Smooth muscle cell (in vitro differentiated cells): ENCODE measurements at regions not wholly inside any gene's neighbourhood (a gene's known extent, or its start where the extent isn't known, plus 50 kb on each side); places are given as distances from the start of the nearest gene placed in this dataset.

Experiments used
- DNase-seq: peaks from one replicate; lab custom pipeline; 2025; ENCODE audit not compliant: unreplicated experiment; lab: John Stamatoyannopoulos, UW
- H2AFZ ChIP-seq: fragments of 200-600 bp; sonication (generic); 2 replicates; pipeline ENCODE4 v1.6.0; 2016; ENCODE audit warnings: antibody characterized with exemption, low read depth, mild to moderate bottlenecking
- H3F3A ChIP-seq: fragments of 200-600 bp; sonication (generic); 2 replicates; pipeline ENCODE4 v1.6.0; 2017; ENCODE audit warnings: antibody characterized with exemption, low read depth
- H3K27ac ChIP-seq: fragments of 200-600 bp; sonication (generic); 2 replicates; pipeline ENCODE4 v1.5.1; 2016; ENCODE audit warnings: low read depth, mild to moderate bottlenecking
- H3K27me3 ChIP-seq: fragments of 200-600 bp; sonication (generic); 2 replicates; pipeline ENCODE4 v1.6.1; 2016; ENCODE audit warnings: low read depth, mild to moderate bottlenecking
- H3K36me3 ChIP-seq: fragments of 200-600 bp; sonication (generic); 2 replicates; pipeline ENCODE4 v1.5.1; 2016; ENCODE audit warnings: low read depth
- H3K4me1 ChIP-seq: fragments of 200-600 bp; sonication (generic); 2 replicates; pipeline ENCODE4 v1.5.1; 2016; ENCODE audit warnings: low read depth
- H3K4me2 ChIP-seq: fragments of 200-600 bp; sonication (generic); 2 replicates; pipeline ENCODE4 v1.6.0; 2016; ENCODE audit warnings: mild to moderate bottlenecking
- H3K4me3 ChIP-seq: fragments of 200-600 bp; sonication (generic); 2 replicates; pipeline ENCODE4 v1.5.1; 2016; ENCODE audit warnings: mild to moderate bottlenecking
- H3K79me2 ChIP-seq: fragments of 200-600 bp; sonication (generic); 2 replicates; pipeline ENCODE4 v1.6.0; 2016; ENCODE audit warnings: low read depth, mild to moderate bottlenecking
- H3K9ac ChIP-seq: fragments of 200-600 bp; sonication (generic); 2 replicates; pipeline ENCODE4 v1.6.0; 2016; ENCODE audit warnings: low read depth
- H3K9me3 ChIP-seq: fragments of 200-600 bp; sonication (generic); replicated peaks from 2 replicates; pipeline ENCODE4 v1.5.1; 2016; ENCODE audit warnings: low read depth
- H4K20me1 ChIP-seq: fragments of 200-600 bp; sonication (generic); 2 replicates; pipeline ENCODE4 v1.6.0; 2016; ENCODE audit warnings: low read depth
- WGBS: methylation state at CpG from one replicate; pipeline ENCODE4 v1.1.7; 2016; ENCODE audit warnings: low lambda C conversion rate; 5-methylcytosine and 5-hydroxymethylcytosine counted together
- TF ChIP-seq, protein P1 (sequence below): fragments of 200-600 bp; sonication (generic); IDR thresholded peaks from 2 replicates; pipeline ENCODE4 v1.5.1; 2017; ENCODE audit warnings: borderline replicate concordance, mild to moderate bottlenecking, antibody characterized with exemption; ENCODE audit not compliant: insufficient read depth, poor library complexity, severe bottlenecking

DNA sequence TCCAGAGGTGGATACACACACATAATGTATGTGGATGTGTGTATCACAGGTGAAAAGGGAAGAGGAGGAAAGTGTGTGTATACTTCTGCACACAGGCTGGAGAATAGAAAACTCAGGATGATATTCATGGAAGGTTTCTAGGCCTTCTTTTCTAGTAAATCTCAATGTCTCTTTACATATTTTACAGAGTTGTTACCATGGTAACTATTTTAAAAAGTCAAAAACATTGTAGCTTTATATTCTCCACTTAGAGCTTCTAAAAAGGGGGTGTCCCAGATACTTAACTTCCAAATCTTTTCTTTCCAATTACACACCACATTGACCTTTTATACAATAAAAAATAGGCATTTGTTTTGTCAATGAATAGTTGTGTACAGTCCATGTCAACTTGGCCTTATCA is 604.8 kb upstream of the LCORL start:
- no peaks in the 10 kb centered on the region for H3K36me3 ChIP-seq
- H3K4me2 ChIP-seq: no peak overlapping the region
- no peaks in the 10 kb centered on the region for H3K4me1 ChIP-seq
- no peak overlapping the region for H3K9ac ChIP-seq
- TF ChIP-seq, protein P1, sequence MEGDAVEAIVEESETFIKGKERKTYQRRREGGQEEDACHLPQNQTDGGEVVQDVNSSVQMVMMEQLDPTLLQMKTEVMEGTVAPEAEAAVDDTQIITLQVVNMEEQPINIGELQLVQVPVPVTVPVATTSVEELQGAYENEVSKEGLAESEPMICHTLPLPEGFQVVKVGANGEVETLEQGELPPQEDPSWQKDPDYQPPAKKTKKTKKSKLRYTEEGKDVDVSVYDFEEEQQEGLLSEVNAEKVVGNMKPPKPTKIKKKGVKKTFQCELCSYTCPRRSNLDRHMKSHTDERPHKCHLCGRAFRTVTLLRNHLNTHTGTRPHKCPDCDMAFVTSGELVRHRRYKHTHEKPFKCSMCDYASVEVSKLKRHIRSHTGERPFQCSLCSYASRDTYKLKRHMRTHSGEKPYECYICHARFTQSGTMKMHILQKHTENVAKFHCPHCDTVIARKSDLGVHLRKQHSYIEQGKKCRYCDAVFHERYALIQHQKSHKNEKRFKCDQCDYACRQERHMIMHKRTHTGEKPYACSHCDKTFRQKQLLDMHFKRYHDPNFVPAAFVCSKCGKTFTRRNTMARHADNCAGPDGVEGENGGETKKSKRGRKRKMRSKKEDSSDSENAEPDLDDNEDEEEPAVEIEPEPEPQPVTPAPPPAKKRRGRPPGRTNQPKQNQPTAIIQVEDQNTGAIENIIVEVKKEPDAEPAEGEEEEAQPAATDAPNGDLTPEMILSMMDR: no peak
- H4K20me1 ChIP-seq: no peaks in the 10 kb centered on the region
- H3K9me3 ChIP-seq: no peaks in the 10 kb centered on the region
- H3K27me3 ChIP-seq: no peaks in the 10 kb centered on the region
- no peak overlapping the region for H3K27ac ChIP-seq
- no peaks in the 10 kb centered on the region for H3K79me2 ChIP-seq
- no peak overlapping the region for H2AFZ ChIP-seq
- no peak for DNase-seq
- H3F3A ChIP-seq: no peaks in the 10 kb centered on the region
- no peak overlapping the region for H3K4me3 ChIP-seq

DNA sequence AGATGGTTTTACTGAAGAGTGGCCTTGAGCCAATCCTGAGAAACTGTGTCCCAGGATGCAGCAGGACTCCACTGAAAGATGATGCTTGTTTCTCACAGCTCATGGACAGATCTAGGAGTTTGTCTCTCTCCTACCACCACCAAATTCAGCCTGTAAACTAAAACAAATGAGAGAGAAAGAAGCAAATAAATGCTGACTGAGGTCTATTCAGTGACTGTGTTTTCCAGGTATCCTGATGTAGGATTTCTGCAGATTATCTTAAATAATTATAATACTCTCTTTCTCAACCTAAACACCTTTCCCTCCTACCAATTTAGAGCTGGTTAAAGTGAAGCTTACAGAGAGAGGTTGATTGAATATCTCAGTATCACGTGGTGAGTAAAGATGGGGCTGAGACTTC is 599.6 kb upstream of the LCORL start:
- no peak overlapping the region for H3K4me3 ChIP-seq
- no peaks in the 10 kb centered on the region for H3K36me3 ChIP-seq
- no peak overlapping the region for H3K27ac ChIP-seq
- no peaks in the 10 kb centered on the region for H3K27me3 ChIP-seq
- H2AFZ ChIP-seq: no peak overlapping the region
- no peaks in the 10 kb centered on the region for H3K4me1 ChIP-seq
- H3K79me2 ChIP-seq: no peaks in the 10 kb centered on the region
- TF ChIP-seq, protein P1: no peak
- H3K9ac ChIP-seq: no peak overlapping the region
- no peaks in the 10 kb centered on the region for H4K20me1 ChIP-seq
- DNase-seq: no peak
- WGBS: 80% methylated on average over 1 of the region's 1 CpG
- H3K9me3 ChIP-seq: no peaks in the 10 kb centered on the region
- no peaks in the 10 kb centered on the region for H3F3A ChIP-seq
- no peak overlapping the region for H3K4me2 ChIP-seq

DNA sequence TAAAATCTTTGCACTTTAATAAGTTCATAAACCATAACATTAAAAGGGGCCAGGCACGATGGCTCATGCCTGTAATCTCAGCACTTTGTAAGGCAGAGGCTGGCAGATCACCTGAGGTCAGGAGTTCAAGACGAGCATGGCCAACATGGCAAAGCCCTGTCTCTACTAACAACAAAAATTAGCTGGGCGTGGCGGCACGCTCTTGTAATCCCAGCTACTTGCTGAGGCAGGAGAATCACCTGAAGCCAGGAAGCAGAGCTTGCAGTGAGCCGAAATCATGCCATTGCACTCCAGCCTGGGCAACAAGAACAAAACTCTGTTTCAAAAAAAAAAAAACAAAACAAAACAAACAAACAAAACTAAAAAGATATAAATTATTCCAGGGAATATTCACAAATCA is 595.2 kb upstream of the LCORL start:
- H2AFZ ChIP-seq: no peak overlapping the region
- no peaks in the 10 kb centered on the region for H3K9me3 ChIP-seq
- no peaks in the 10 kb centered on the region for H3K36me3 ChIP-seq
- no peaks in the 10 kb centered on the region for H3K4me1 ChIP-seq
- no peaks in the 10 kb centered on the region for H3F3A ChIP-seq
- no peak overlapping the region for H3K27ac ChIP-seq
- TF ChIP-seq, protein P1: no peak
- no peaks in the 10 kb centered on the region for H4K20me1 ChIP-seq
- H3K4me3 ChIP-seq: no peak overlapping the region
- no peaks in the 10 kb centered on the region for H3K79me2 ChIP-seq
- no peaks in the 10 kb centered on the region for H3K27me3 ChIP-seq
- no peak overlapping the region for H3K4me2 ChIP-seq
- 88% methylated on average over 6 of the region's 6 CpGs for WGBS
- no peak for DNase-seq
- no peak overlapping the region for H3K9ac ChIP-seq

DNA sequence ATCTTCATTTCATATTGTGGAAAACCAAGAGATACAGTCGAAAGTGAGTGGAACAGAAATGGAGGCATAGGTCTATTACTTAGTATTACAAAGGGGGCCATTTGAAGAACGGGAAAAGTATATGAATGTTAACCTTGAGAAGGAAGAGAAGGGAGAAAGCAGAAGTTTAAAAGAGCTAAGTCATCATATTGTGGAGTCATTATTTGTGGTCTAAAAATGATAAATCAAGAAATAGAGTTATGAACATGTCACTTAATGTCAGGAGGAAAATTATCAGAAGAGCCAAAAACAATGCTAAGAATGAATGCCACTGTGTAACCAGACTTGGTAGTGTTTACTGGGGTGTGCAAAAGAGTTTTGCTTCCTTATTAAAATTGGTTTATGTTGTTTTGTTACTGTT is 589.5 kb upstream of the LCORL start:
- H3F3A ChIP-seq: no peaks in the 10 kb centered on the region
- H3K4me3 ChIP-seq: no peak overlapping the region
- no peaks in the 10 kb centered on the region for H4K20me1 ChIP-seq
- 89% methylated on average over 2 of the region's 2 CpGs for WGBS
- H3K4me2 ChIP-seq: no peak overlapping the region
- no peak for DNase-seq
- H3K27ac ChIP-seq: no peak overlapping the region
- no peak overlapping the region for H3K9ac ChIP-seq
- no peaks in the 10 kb centered on the region for H3K27me3 ChIP-seq
- no peaks in the 10 kb centered on the region for H3K9me3 ChIP-seq
- no peak overlapping the region for H2AFZ ChIP-seq
- H3K4me1 ChIP-seq: no peaks in the 10 kb centered on the region
- no peaks in the 10 kb centered on the region for H3K36me3 ChIP-seq
- TF ChIP-seq, protein P1: no peak
- no peaks in the 10 kb centered on the region for H3K79me2 ChIP-seq
